HCT116 (cell line): ENCODE measurements at regions not wholly inside any gene's neighbourhood (a gene's known extent, or its start where the extent isn't known, plus 50 kb on each side); places are given as distances from the start of the nearest gene placed in this dataset.

Source experiments
- ATAC-seq: fragments of 200-7000 bp; cut with Tn5 transposase; 2 replicates; pipeline ENCODE4 v1.9.1; 2020; ENCODE audit warnings: mild to moderate bottlenecking, moderate library complexity
- BruUV-seq: library from RNA; stranded (reverse); fragments of 400-500 nt; replicated peaks from 2 replicates; lab custom pipeline; 2021; lab: Mats Ljungman, UMichigan
- CTCF ChIA-PET: fragments of 300-600 bp; sonication (Branson Sonifier 250); formaldehyde crosslinking; loops from one replicate; lab custom pipeline; 2021; ENCODE audit warnings: antibody characterized with exemption; lab: Charles Lee
- POLR2A ChIA-PET: fragments of 300-600, 350-600 bp; sonication (Branson Sonifier 250); formaldehyde crosslinking; loops from one replicate; lab custom pipeline; 2021; ENCODE audit warnings: antibody characterized with exemption; lab: Charles Lee
- RAD21 ChIA-PET, 2 experiments: fragments of 300-600 bp; sonication (Branson Sonifier 250); formaldehyde crosslinking; loops; one replicate each; lab custom pipeline; 2023; ENCODE audit warnings: low total read pairs in 2 of 2; ENCODE audit not compliant: uncharacterized antibody in 2 of 2, unreplicated experiment in 2 of 2, low non-redundant PET in 1 of 2; lab: Charles Lee
- DNase-seq: peaks from one replicate; pipeline ENCODE4 v3.0.0-alpha.2; 2010; ENCODE audit warnings: low read depth, low spot score
- H2AFZ ChIP-seq: fragments of 200-600 bp; shearing (Covaris generic), sonication (generic); 2 replicates; pipeline ENCODE4 v1.6.1; 2017; ENCODE audit warnings: low read depth, mixed run types, mixed read lengths, antibody characterized with exemption, low read length; ENCODE audit not compliant: poor library complexity, severe bottlenecking
- H3K27ac ChIP-seq: 2 replicates; pipeline ENCODE4 v1.5.1; 2012; ENCODE audit warnings: low read depth, low read length
- H3K27me3 ChIP-seq: fragments of 200-600 bp; sonication (generic); 2 replicates; pipeline ENCODE4 v1.6.1; 2016; ENCODE audit warnings: mixed run types, low read length, mixed read lengths; ENCODE audit not compliant: insufficient read depth
- H3K36me3 ChIP-seq, 2 experiments: fragments of 200-500 bp in 1 of 2; fragments of 200-600 bp in 1 of 2; sonication (Bioruptor generic) in 1 of 2; sonication (generic) in 1 of 2; 2 replicates each; pipeline versions ENCODE4 v1.5.1 to v1.6.1; 2014 to 2016; ENCODE audit warnings: low read length in 2 of 2, inconsistent platforms in 1 of 2, mixed read lengths in 1 of 2, mixed run types in 1 of 2; ENCODE audit not compliant: insufficient read depth in 2 of 2, control insufficient read depth in 1 of 2
- H3K4me1 ChIP-seq, 2 experiments: fragments of 200-600 bp in 1 of 2; sonication (generic) in 1 of 2; 2 replicates each; pipeline versions ENCODE4 v1.5.1 to v1.6.1; 2012 to 2017; ENCODE audit warnings: low read length in 2 of 2, inconsistent platforms in 1 of 2, mild to moderate bottlenecking in 1 of 2, mixed read lengths in 1 of 2, mixed run types in 1 of 2, moderate library complexity in 1 of 2; ENCODE audit not compliant: insufficient read depth in 2 of 2, control insufficient read depth in 1 of 2
- H3K4me2 ChIP-seq: fragments of 200-600 bp; sonication (generic); 2 replicates; pipeline ENCODE4 v1.6.1; 2017; ENCODE audit warnings: mixed run types, low read length, mixed read lengths
- H3K4me3 ChIP-seq, 2 experiments: fragments of 200-600 bp in 1 of 2; sonication (generic) in 1 of 2; replicated peaks in 1 of 2; 2 replicates each; pipeline ENCODE4 v1.5.1; 2011 to 2016; ENCODE audit warnings: low read length in 2 of 2, control low read depth in 1 of 2, low read depth in 1 of 2, mild to moderate bottlenecking in 1 of 2, mixed read lengths in 1 of 2, mixed run types in 1 of 2
- H3K79me2 ChIP-seq: fragments of 200-600 bp; sonication (generic); 2 replicates; pipeline ENCODE4 v1.6.1; 2017; ENCODE audit warnings: mild to moderate bottlenecking, mixed run types, low read length, moderate library complexity, mixed read lengths; ENCODE audit not compliant: insufficient read depth
- H3K9ac ChIP-seq: fragments of 200-600 bp; sonication (generic); 2 replicates; pipeline ENCODE4 v1.6.1; 2016; ENCODE audit warnings: low read length, mixed read lengths
- H3K9me2 ChIP-seq: fragments of 200-600 bp; sonication (generic), shearing (Covaris generic); 2 replicates; pipeline ENCODE4 v1.6.1; 2017; ENCODE audit warnings: mixed run types, mild to moderate bottlenecking, moderate library complexity; ENCODE audit not compliant: insufficient read depth
- H3K9me3 ChIP-seq, 2 experiments: fragments of 200-500 bp in 1 of 2; fragments of 200-600 bp in 1 of 2; sonication (Bioruptor generic) in 1 of 2; sonication (generic) in 1 of 2; 2 replicates each; pipeline ENCODE4 v1.6.1; 2014 to 2017; ENCODE audit warnings: low read length in 2 of 2, mixed read lengths in 2 of 2, inconsistent platforms in 1 of 2, low read depth in 1 of 2, mild to moderate bottlenecking in 1 of 2, mixed run types in 1 of 2, moderate library complexity in 1 of 2; ENCODE audit not compliant: control insufficient read depth in 1 of 2, insufficient read depth in 1 of 2
- H4K20me1 ChIP-seq: fragments of 200-600 bp; sonication (generic), shearing (Covaris generic); 2 replicates; pipeline ENCODE4 v1.6.1; 2017; ENCODE audit warnings: mixed run types, mild to moderate bottlenecking, moderate library complexity; ENCODE audit not compliant: insufficient read depth
- ELF1 ChIP-seq: IDR thresholded peaks from 2 replicates; pipeline ENCODE4 v1.6.1; 2012; ENCODE audit warnings: low read depth, borderline replicate concordance
- EZH2 ChIP-seq: fragments of 200-600 bp; sonication (generic); IDR thresholded peaks from 2 replicates; pipeline ENCODE4 v1.6.1; 2017; ENCODE audit warnings: antibody characterized with exemption, mixed run types
- EZH2phosphoT487 ChIP-seq: fragments of 200-600 bp; IDR thresholded peaks from 2 replicates; pipeline ENCODE4 v1.6.1; 2018; ENCODE audit warnings: antibody characterized with exemption, borderline replicate concordance
- FOSL1 ChIP-seq: IDR thresholded peaks from 2 replicates; pipeline ENCODE4 v1.6.1; 2012; ENCODE audit warnings: low read depth
- JUND ChIP-seq: IDR thresholded peaks from 2 replicates; pipeline ENCODE4 v1.6.1; 2012
- RAD21 ChIP-seq: IDR thresholded peaks from 2 replicates; pipeline ENCODE4 v1.6.1; 2012; ENCODE audit warnings: low read depth, mild to moderate bottlenecking
- SP1 ChIP-seq: IDR thresholded peaks from 2 replicates; pipeline ENCODE4 v1.6.1; 2012; ENCODE audit warnings: low read depth
- YY1 ChIP-seq: IDR thresholded peaks from 2 replicates; pipeline ENCODE4 v1.6.1; 2011; ENCODE audit warnings: low read length, low read depth, moderate library complexity, mild to moderate bottlenecking; ENCODE audit not compliant: insufficient replicate concordance; ENCODE audit errors: extremely low read depth
- ZBTB33 ChIP-seq: IDR thresholded peaks from 2 replicates; pipeline ENCODE4 v1.6.1; 2011; ENCODE audit warnings: mild to moderate bottlenecking, low read length, moderate library complexity; ENCODE audit not compliant: insufficient replicate concordance; ENCODE audit errors: extremely low read depth
- ZNF274 ChIP-seq: fragments of 200-500 bp; sonication (Bioruptor generic); IDR thresholded peaks from 2 replicates; pipeline ENCODE4 v1.6.1; 2014; ENCODE audit warnings: mild to moderate bottlenecking, low read depth, low read length, inconsistent platforms
- intact Hi-C: fragments of 100-400 bp; cut with micrococcal nuclease; formaldehyde crosslinking; loops from 2 replicates; pipeline ENCODE4 v1.10.0; 2022

DNA sequence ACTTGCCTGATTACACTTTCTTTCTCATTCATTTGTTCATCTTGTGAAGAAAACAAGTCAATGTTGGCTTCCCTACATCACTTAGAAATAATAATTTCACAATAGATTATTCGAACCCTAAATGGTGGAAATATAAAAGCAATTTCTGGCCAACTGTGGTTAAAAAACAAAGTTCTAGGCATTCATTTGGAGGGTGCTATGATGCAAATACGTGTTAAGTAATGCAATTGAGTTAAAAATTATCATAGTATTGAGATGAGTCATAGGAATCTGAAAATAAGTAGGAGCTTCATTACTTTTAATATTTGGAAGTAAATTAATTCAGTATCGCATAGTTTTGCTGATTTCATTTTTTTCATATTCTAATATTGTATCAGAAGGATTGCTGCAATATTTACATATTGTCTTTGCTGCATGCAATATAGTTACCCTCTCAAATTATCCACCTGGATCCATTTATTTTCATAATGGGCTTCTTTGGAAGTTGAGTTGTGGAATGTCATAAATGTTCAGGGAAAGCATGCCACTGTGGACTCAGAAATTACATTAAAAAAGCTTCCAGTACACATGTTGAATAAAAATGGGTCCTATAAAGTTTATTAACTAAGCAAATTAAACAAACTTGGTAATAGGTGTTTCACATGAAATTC lies 647.7 kb upstream of the WWC1 start:
- Histone ChIP-seq H3K36me3 (no peaks in the 10 kb centered on the region), H4K20me1 (no peaks in the 10 kb centered on the region), H3K9ac (no peak overlapping the region), H3K4me2 (no peak overlapping the region; the same call in 1 of the 2 replicates), H3K27me3 (peaks cover 2% of the 10 kb centered on the region; the same call in 1 of the 2 replicates), H3K9me2 (no peaks in the 10 kb centered on the region), H3K9me3 (no peaks in the 10 kb centered on the region)
- intact Hi-C loops, result no loop called here
- RAD21 ChIA-PET, result no interaction called here
- no peak for DNase-seq
- BruUV-seq, result no TSS peak
- TF ChIP-seq SP1, result no peak
- no peak for TF ChIP-seq FOSL1
- TF ChIP-seq EZH2, result no peak
- TF ChIP-seq ZBTB33, result no peak
- TF ChIP-seq ELF1, result no peak
- TF ChIP-seq YY1, result no peak
- TF ChIP-seq EZH2phosphoT487, result no peak
- no peak for TF ChIP-seq RAD21
- TF ChIP-seq JUND, result no peak
- no peak for TF ChIP-seq ZNF274
- TF ChIP-seq, all 23 proteins: peak for 0
- Histone ChIP-seq H3K79me2 (no peaks in the 10 kb centered on the region), H3K27ac (no peak overlapping the region), H2AFZ (no peak overlapping the region), H3K4me1 (peaks cover 0 to 6% of the 10 kb centered on the region in 2 experiments; a peak in 1 of 4 replicates), H3K4me3 (no peak overlapping the region)
- POLR2A ChIA-PET, result no interaction called here
- ATAC-seq, result no peak
- CTCF ChIA-PET, result no interaction called here
